Endothelial cell of umbilical vein (primary cell): ENCODE measurements at regions not wholly inside any gene's neighbourhood (a gene's known extent, or its start where the extent isn't known, plus 50 kb on each side); places are given as distances from the start of the nearest gene placed in this dataset.

Experiments used
- BruUV-seq: library from RNA; stranded (reverse); fragments of 400-500 nt; replicated peaks from 2 replicates; lab custom pipeline; 2021; lab: Mats Ljungman, UMichigan
- CTCF ChIA-PET: fragments of 300-600, 350-600 bp; sonication (Branson Sonifier 250); formaldehyde crosslinking; loops from one replicate; lab custom pipeline; 2021; ENCODE audit warnings: antibody characterized with exemption, inconsistent platforms; lab: Charles Lee
- POLR2A ChIA-PET: fragments of 300-600, 350-600 bp; sonication (Branson Sonifier 250); formaldehyde crosslinking; loops from one replicate; lab custom pipeline; 2021; ENCODE audit warnings: antibody characterized with exemption, inconsistent platforms; lab: Charles Lee
- DNase-seq: peaks from one replicate; pipeline ENCODE4 v3.0.0-alpha.2; 2011; ENCODE audit warnings: low read depth, low spot score
- FAIRE-seq: peaks from 2 replicates; lab custom pipeline; 2011; peaks lifted over from hg19 to GRCh38; lab: Jason Lieb, UNC
- H2AFZ ChIP-seq: 2 replicates; pipeline ENCODE4 v1.6.0; 2012; ENCODE audit warnings: low read depth, low read length, control low read depth, inconsistent platforms
- H3K27ac ChIP-seq: 2 replicates; pipeline ENCODE4 v1.5.1; 2011; ENCODE audit warnings: low read depth, mild to moderate bottlenecking, control low read depth, low read length, moderate library complexity; ENCODE audit not compliant: insufficient read depth
- H3K27me3 ChIP-seq, 2 experiments: 2 replicates each; pipeline versions ENCODE4 v1.6.0 to v1.6.1; 2011; ENCODE audit warnings: low read length in 2 of 2, mixed read lengths in 1 of 2; ENCODE audit not compliant: control insufficient read depth in 2 of 2, insufficient read depth in 2 of 2
- H3K36me3 ChIP-seq, 2 experiments: 2 replicates in 1 of 2; 3 replicates in 1 of 2; pipeline ENCODE4 v1.5.1; 2011; ENCODE audit warnings: low read length in 2 of 2, mild to moderate bottlenecking in 1 of 2, moderate library complexity in 1 of 2; ENCODE audit not compliant: control insufficient read depth in 2 of 2, insufficient read depth in 2 of 2; ENCODE audit errors: extremely low read depth in 1 of 2
- H3K4me1 ChIP-seq: 3 replicates; pipeline ENCODE4 v1.5.1; 2011; ENCODE audit warnings: mild to moderate bottlenecking, low read length; ENCODE audit not compliant: control insufficient read depth, insufficient read depth; ENCODE audit errors: extremely low read depth
- H3K4me2 ChIP-seq: 2 replicates; pipeline ENCODE4 v1.6.1; 2011; ENCODE audit warnings: low read length, control low read depth, mixed read lengths; ENCODE audit not compliant: insufficient read depth
- H3K4me3 ChIP-seq, 3 experiments: fragments of 200-600 bp in 1 of 3; sonication (generic), shearing (Covaris generic) in 1 of 3; replicated peaks in 1 of 3; 2 replicates each; pipeline ENCODE4 v1.5.1; 2011 to 2016; ENCODE audit warnings: control low read depth in 3 of 3, low read length in 3 of 3, mild to moderate bottlenecking in 2 of 3, inconsistent platforms in 1 of 3, low read depth in 1 of 3, moderate library complexity in 1 of 3; ENCODE audit not compliant: insufficient read depth in 1 of 3
- H3K79me2 ChIP-seq: 2 replicates; pipeline ENCODE4 v1.6.0; 2012; ENCODE audit warnings: low read length, inconsistent platforms; ENCODE audit not compliant: control insufficient read depth, insufficient read depth
- H3K9ac ChIP-seq: replicated peaks from 2 replicates; pipeline ENCODE3; 2011; ENCODE audit warnings: low read length, control low read depth; ENCODE audit not compliant: insufficient read depth; ENCODE audit errors: extremely low read depth
- H3K9me1 ChIP-seq: replicated peaks from 3 replicates; pipeline ENCODE4 v1.6.0; 2011; ENCODE audit warnings: mild to moderate bottlenecking, low read length; ENCODE audit not compliant: control insufficient read depth, insufficient read depth; ENCODE audit errors: extremely low read depth
- H3K9me3 ChIP-seq: replicated peaks from 2 replicates; pipeline ENCODE4 v1.5.1; 2012; ENCODE audit warnings: low read length, inconsistent platforms; ENCODE audit not compliant: control insufficient read depth, insufficient read depth
- H4K20me1 ChIP-seq: replicated peaks from 2 replicates; pipeline ENCODE3; 2011; ENCODE audit warnings: mild to moderate bottlenecking, low read length; ENCODE audit not compliant: control insufficient read depth, insufficient read depth; ENCODE audit errors: extremely low read depth
- EZH2 ChIP-seq: IDR thresholded peaks from 2 replicates; pipeline ENCODE4 v1.6.1; 2012; ENCODE audit warnings: borderline replicate concordance, low read depth, mild to moderate bottlenecking, moderate library complexity, low read length, inconsistent platforms; ENCODE audit not compliant: severe bottlenecking
- FOS ChIP-seq: IDR thresholded peaks from 2 replicates; pipeline ENCODE4 v1.6.1; 2011; ENCODE audit warnings: mild to moderate bottlenecking, low read length, moderate library complexity, borderline replicate concordance; ENCODE audit not compliant: insufficient read depth
- GATA2 ChIP-seq: IDR thresholded peaks from 2 replicates; pipeline ENCODE4 v1.7.0; 2011; ENCODE audit warnings: low read depth, mild to moderate bottlenecking, moderate library complexity, mixed read lengths, low read length; ENCODE audit not compliant: insufficient read length, insufficient read depth
- JUN ChIP-seq: IDR thresholded peaks from 2 replicates; pipeline ENCODE4 v1.6.1; 2011; ENCODE audit warnings: borderline replicate concordance, low read depth; ENCODE audit not compliant: insufficient read length, insufficient read depth
- MYC ChIP-seq: IDR thresholded peaks from one replicate; pipeline ENCODE4 v1.6.1; 2011; ENCODE audit warnings: mild to moderate bottlenecking, low read depth, low read length
- POLR2A ChIP-seq: IDR thresholded peaks from 2 replicates; pipeline ENCODE4 v1.6.1; 2012; ENCODE audit warnings: low read depth, mild to moderate bottlenecking, control low read depth, low read length
- POLR2AphosphoS5 ChIP-seq: IDR thresholded peaks from 2 replicates; pipeline ENCODE4 v1.6.1; 2012; ENCODE audit warnings: low read depth, mild to moderate bottlenecking, control low read depth, low read length, moderate library complexity; ENCODE audit not compliant: insufficient read depth
- dilution Hi-C: fragments of 300-500 bp; cut with MboI; formaldehyde crosslinking; loops from one replicate; pipeline ENCODE4 v1.15.0; 2019; ENCODE audit warnings: low sequenced_read_pairs; ENCODE audit not compliant: extremely low pct_ligation_motif_present
- intact Hi-C: fragments of 100-400 bp; cut with micrococcal nuclease; formaldehyde crosslinking; loops from one replicate; pipeline ENCODE4 v1.10.0; 2022
- TF ChIP-seq, protein P1 (sequence below), 2 donors: IDR thresholded peaks; 1 replicate in 1 of 2; 2 replicates in 1 of 2; pipeline ENCODE4 v1.5.1; 2011; ENCODE audit warnings: low read length in 2 of 2, mild to moderate bottlenecking in 2 of 2, moderate library complexity in 2 of 2, control low read depth in 1 of 2, inconsistent platforms in 1 of 2, low read depth in 1 of 2; ENCODE audit not compliant: insufficient read depth in 1 of 2; ENCODE audit errors: extremely low read depth in 1 of 2
- TF ChIP-seq, protein P2 (sequence below): IDR thresholded peaks from 2 replicates; pipeline ENCODE4 v1.6.1; 2011; ENCODE audit not compliant: insufficient read depth, insufficient read length

DNA sequence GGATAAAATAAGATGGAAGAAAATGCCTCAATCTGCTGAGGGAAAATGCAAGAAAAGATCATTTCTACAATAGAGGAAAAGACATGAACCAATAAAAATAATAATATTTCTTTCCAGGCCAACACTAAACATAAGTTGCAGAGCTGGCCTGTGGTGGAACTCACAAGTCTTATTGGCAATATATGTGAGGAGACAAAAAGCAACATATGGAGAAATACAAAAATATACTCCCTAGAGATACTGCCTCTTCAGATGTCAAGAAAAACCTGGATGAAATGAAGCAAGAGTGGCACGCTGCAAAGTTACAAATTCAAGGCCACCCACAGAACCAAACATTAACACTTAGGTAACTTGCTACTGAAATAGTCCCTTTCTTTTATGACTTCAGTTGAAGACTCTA is 264.9 kb upstream of the FMN2 start:
- Histone ChIP-seq H4K20me1 (no peaks in the 10 kb centered on the region), H3K36me3 (no peaks in the 10 kb centered on the region), H3K9me1 (no peaks in the 10 kb centered on the region), H3K4me3 (no peak overlapping the region), H3K4me2 (no peak overlapping the region), H3K79me2 (no peaks in the 10 kb centered on the region), H3K9me3 (no peaks in the 10 kb centered on the region), H3K9ac (no peak overlapping the region), H3K4me1 (no peaks in the 10 kb centered on the region), H2AFZ (no peak overlapping the region), H3K27me3 (no peaks in the 10 kb centered on the region), H3K27ac (no peak overlapping the region)
- intact Hi-C loops (no loop called here), dilution Hi-C loops (no loop called here)
- ChIA-PET POLR2A (no interaction called here), CTCF (no interaction called here)
- TF ChIP-seq JUN (no peak), MYC (no peak), POLR2A (no peak)
- FAIRE-seq (no peak), DNase-seq (no peak)
- no TSS peak for BruUV-seq

DNA sequence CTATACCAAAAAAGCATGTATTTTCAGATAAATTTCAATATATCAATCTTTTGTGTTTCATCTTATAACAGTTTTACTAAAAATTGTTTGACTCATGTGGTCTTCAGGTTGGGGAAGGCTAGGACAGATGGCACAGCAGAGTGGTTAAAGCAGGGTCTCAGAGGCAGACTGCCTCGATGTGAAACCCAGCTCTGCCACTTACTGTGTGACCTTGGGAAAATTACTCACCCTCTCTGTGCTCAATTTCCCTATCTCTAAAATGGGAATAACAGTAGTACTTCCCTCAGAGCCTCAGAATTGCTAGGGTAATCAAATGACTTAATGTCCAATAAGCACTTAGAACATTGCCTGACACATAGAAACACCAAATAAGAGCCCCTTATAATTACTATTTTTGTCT is 262.1 kb upstream of the FMN2 start:
- dilution Hi-C loops: no loop called here
- BruUV-seq: no TSS peak
- CTCF ChIA-PET: no interaction called here

More for the DNA sequence above, 262.1 kb upstream of the FMN2 start:
- intact Hi-C loops: no loop called here
- H3K27me3 ChIP-seq: no peaks in the 10 kb centered on the region
- no peak for FAIRE-seq
- no peak for TF ChIP-seq EZH2
- TF ChIP-seq POLR2AphosphoS5: no peak
- TF ChIP-seq, protein P1, sequence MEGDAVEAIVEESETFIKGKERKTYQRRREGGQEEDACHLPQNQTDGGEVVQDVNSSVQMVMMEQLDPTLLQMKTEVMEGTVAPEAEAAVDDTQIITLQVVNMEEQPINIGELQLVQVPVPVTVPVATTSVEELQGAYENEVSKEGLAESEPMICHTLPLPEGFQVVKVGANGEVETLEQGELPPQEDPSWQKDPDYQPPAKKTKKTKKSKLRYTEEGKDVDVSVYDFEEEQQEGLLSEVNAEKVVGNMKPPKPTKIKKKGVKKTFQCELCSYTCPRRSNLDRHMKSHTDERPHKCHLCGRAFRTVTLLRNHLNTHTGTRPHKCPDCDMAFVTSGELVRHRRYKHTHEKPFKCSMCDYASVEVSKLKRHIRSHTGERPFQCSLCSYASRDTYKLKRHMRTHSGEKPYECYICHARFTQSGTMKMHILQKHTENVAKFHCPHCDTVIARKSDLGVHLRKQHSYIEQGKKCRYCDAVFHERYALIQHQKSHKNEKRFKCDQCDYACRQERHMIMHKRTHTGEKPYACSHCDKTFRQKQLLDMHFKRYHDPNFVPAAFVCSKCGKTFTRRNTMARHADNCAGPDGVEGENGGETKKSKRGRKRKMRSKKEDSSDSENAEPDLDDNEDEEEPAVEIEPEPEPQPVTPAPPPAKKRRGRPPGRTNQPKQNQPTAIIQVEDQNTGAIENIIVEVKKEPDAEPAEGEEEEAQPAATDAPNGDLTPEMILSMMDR (IDR thresholded peaks at IDR 0.05; ENCODE audit: extremely low read depth in 1 of 2, insufficient read depth in 1 of 2, low read depth in 1 of 2, low read length in 2 of 2): no peak
- no peak for TF ChIP-seq MYC
- TF ChIP-seq, protein P2, sequence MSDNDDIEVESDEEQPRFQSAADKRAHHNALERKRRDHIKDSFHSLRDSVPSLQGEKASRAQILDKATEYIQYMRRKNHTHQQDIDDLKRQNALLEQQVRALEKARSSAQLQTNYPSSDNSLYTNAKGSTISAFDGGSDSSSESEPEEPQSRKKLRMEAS: no peak
- no peak for TF ChIP-seq GATA2
- TF ChIP-seq JUN: no peak
- no peak for TF ChIP-seq FOS
- no peak for TF ChIP-seq POLR2A
- no peaks in the 10 kb centered on the region for H3K79me2 ChIP-seq
- H3K27ac ChIP-seq: no peak overlapping the region
- POLR2A ChIA-PET: no interaction called here
- no peak overlapping the region for H2AFZ ChIP-seq
- no peaks in the 10 kb centered on the region for H3K4me1 ChIP-seq
- DNase-seq: no peak
- H4K20me1 ChIP-seq: no peaks in the 10 kb centered on the region
- no peaks in the 10 kb centered on the region for H3K9me1 ChIP-seq
- no peak overlapping the region for H3K4me2 ChIP-seq
- no peak overlapping the region for H3K4me3 ChIP-seq
- no peaks in the 10 kb centered on the region for H3K36me3 ChIP-seq
- H3K9ac ChIP-seq: no peak overlapping the region
- no peaks in the 10 kb centered on the region for H3K9me3 ChIP-seq
